Liver (tissue), 8 donors: ENCODE measurements at regions not wholly inside any gene's neighbourhood (a gene's known extent, or its start where the extent isn't known, plus 50 kb on each side); places are given as distances from the start of the nearest gene placed in this dataset.

ENCODE experiments used
- DNase-seq: peaks from one replicate; pipeline ENCODE4 v3.0.0-alpha.2; 2017; ENCODE audit warnings: low spot score
- H3K27ac ChIP-seq, 2 donors: one replicate each; pipeline ENCODE4 v1.7.0; 2013; ENCODE audit warnings: inconsistent platforms in 2 of 2, low read length in 2 of 2, control low read depth in 1 of 2, low read depth in 1 of 2, mild to moderate bottlenecking in 1 of 2
- H3K27me3 ChIP-seq, 4 donors: one replicate each; pipeline versions ENCODE4 v1.6.1 to v1.7.0; 2013; ENCODE audit warnings: low read length in 3 of 4, inconsistent platforms in 1 of 4, mild to moderate bottlenecking in 1 of 4, moderate library complexity in 1 of 4; ENCODE audit not compliant: control insufficient read depth in 4 of 4, insufficient read depth in 4 of 4
- H3K36me3 ChIP-seq, 4 donors: one replicate each; pipeline versions ENCODE4 v1.6.1 to v1.7.0; 2013; ENCODE audit warnings: low read length in 3 of 4, mild to moderate bottlenecking in 3 of 4, low read depth in 1 of 4, moderate library complexity in 1 of 4; ENCODE audit not compliant: control insufficient read depth in 4 of 4, insufficient read depth in 3 of 4
- H3K4me1 ChIP-seq, 4 donors: one replicate each; pipeline versions ENCODE4 v1.6.1 to v1.7.0; 2013; ENCODE audit warnings: low read length in 3 of 4, mild to moderate bottlenecking in 3 of 4, moderate library complexity in 1 of 4; ENCODE audit not compliant: control insufficient read depth in 4 of 4, insufficient read depth in 4 of 4
- H3K4me3 ChIP-seq, 3 donors: one replicate each; pipeline versions ENCODE4 v1.6.1 to v1.7.0; 2013; ENCODE audit warnings: low read length in 3 of 3, control low read depth in 1 of 3, low read depth in 1 of 3, mild to moderate bottlenecking in 1 of 3
- H3K9ac ChIP-seq, 2 donors: one replicate each; pipeline ENCODE4 v1.7.0; 2013; ENCODE audit warnings: low read length in 2 of 2, mild to moderate bottlenecking in 2 of 2, moderate library complexity in 2 of 2, control low read depth in 1 of 2, low read depth in 1 of 2
- H3K9me3 ChIP-seq, 4 donors: one replicate each; pipeline versions ENCODE4 v1.6.1 to v1.7.0; 2013; ENCODE audit warnings: low read length in 3 of 4; ENCODE audit not compliant: control insufficient read depth in 4 of 4
- ATF3 ChIP-seq: IDR thresholded peaks from 2 replicates; pipeline ENCODE4 v1.6.1; 2016; ENCODE audit warnings: antibody characterized with exemption
- CTCF ChIP-seq: fragments of 150-350 bp; IDR thresholded peaks from 2 replicates; pipeline ENCODE4 v1.5.1; 2017; ENCODE audit warnings: improper control_type of control experiment, low read depth, low read length; ENCODE audit not compliant: missing input control
- EGR1 ChIP-seq, 2 donors: IDR thresholded peaks; 2 replicates each; pipeline ENCODE4 v1.6.1; 2016 to 2018; ENCODE audit warnings: antibody characterized with exemption in 2 of 2, low read depth in 2 of 2
- FOXA1 ChIP-seq: IDR thresholded peaks from 2 replicates; pipeline ENCODE4 v1.6.1; 2016; ENCODE audit warnings: antibody characterized with exemption
- FOXA2 ChIP-seq: IDR thresholded peaks from 2 replicates; pipeline ENCODE4 v1.6.1; 2016; ENCODE audit warnings: antibody characterized with exemption
- HNF4A ChIP-seq, 2 donors: conservative IDR thresholded peaks; 2 replicates each; pipeline ENCODE4 v1.6.1; 2016; ENCODE audit warnings: antibody characterized with exemption in 2 of 2, mild to moderate bottlenecking in 2 of 2
- HNF4G ChIP-seq: IDR thresholded peaks from 2 replicates; pipeline ENCODE4 v1.6.1; 2016; ENCODE audit warnings: antibody characterized with exemption
- JUND ChIP-seq, 2 donors: IDR thresholded peaks; 2 replicates each; pipeline ENCODE4 v1.6.1; 2016; ENCODE audit warnings: antibody characterized with exemption in 2 of 2
- MAX ChIP-seq: IDR thresholded peaks from 2 replicates; pipeline ENCODE4 v1.6.1; 2016; ENCODE audit warnings: antibody characterized with exemption
- NR2F2 ChIP-seq: IDR thresholded peaks from 2 replicates; pipeline ENCODE4 v1.6.1; 2016; ENCODE audit warnings: antibody characterized with exemption
- RAD21 ChIP-seq, 2 donors: IDR thresholded peaks; 2 replicates each; pipeline ENCODE4 v1.6.1; 2016; ENCODE audit warnings: antibody characterized with exemption in 2 of 2, mild to moderate bottlenecking in 2 of 2
- RXRA ChIP-seq, 2 donors: IDR thresholded peaks; 2 replicates each; pipeline ENCODE4 v1.6.1; 2017 to 2018; ENCODE audit warnings: antibody characterized with exemption in 2 of 2, mild to moderate bottlenecking in 1 of 2
- SP1 ChIP-seq: IDR thresholded peaks from 2 replicates; pipeline ENCODE4 v1.6.1; 2018; ENCODE audit warnings: antibody characterized with exemption, mild to moderate bottlenecking
- YY1 ChIP-seq: IDR thresholded peaks from 2 replicates; pipeline ENCODE4 v1.6.1; 2016; ENCODE audit warnings: antibody characterized with exemption, mild to moderate bottlenecking
- WGBS: extraction: QIAGEN DNeasy Blood & Tissue Kit; methylation state at CpG from one replicate; pipeline ENCODE4 v1.1.7; 2013; 5-methylcytosine and 5-hydroxymethylcytosine counted together
- donor health status: healthy.
- donor health status: healthy.
- donor health status: healthy.
- donor health status: healthy.
- donor health status: healthy.

GRCh38 chr2:222040333-222040732 lies 258.5 kb downstream of the PAX3 start:
- Histone ChIP-seq H3K27me3 (no peaks in the 10 kb centered on the region), H3K9ac (no peak overlapping the region), H3K27ac (no peak overlapping the region), H3K36me3 (no peaks in the 10 kb centered on the region), H3K9me3 (no peaks in the 10 kb centered on the region), H3K4me1 (peaks cover 0 to 8% (median 1%) of the 10 kb centered on the region in 4 donors), H3K4me3 (no peak overlapping the region)
- no peak for DNase-seq
- 64% methylated on average over 2 of the region's 2 CpGs for WGBS
- no peak for TF ChIP-seq SP1
- no peak for TF ChIP-seq YY1

GRCh38 chr2:222039821-222040220 lies 259.0 kb downstream of the PAX3 start:
- Histone ChIP-seq H3K27me3 (no peaks in the 10 kb centered on the region), H3K9ac (no peak overlapping the region), H3K9me3 (no peaks in the 10 kb centered on the region), H3K27ac (no peak overlapping the region), H3K36me3 (no peaks in the 10 kb centered on the region), H3K4me3 (no peak overlapping the region), H3K4me1 (peaks cover 0 to 8% (median 1%) of the 10 kb centered on the region in 4 donors)
- WGBS = 42% methylated on average over 3 of the region's 3 CpGs
- TF ChIP-seq FOXA2 = no peak
- TF ChIP-seq HNF4A (conservative IDR thresholded peaks at IDR 0.05) = peak in 1 of 2 donors; percentile 31
- no peak for DNase-seq

- Histone ChIP-seq H3K27ac (no peak overlapping the region), H3K9ac (no peak overlapping the region), H3K27me3 (no peaks in the 10 kb centered on the region), H3K9me3 (no peaks in the 10 kb centered on the region), H3K4me3 (no peak overlapping the region), H3K36me3 (no peaks in the 10 kb centered on the region), H3K4me1 (peaks cover 0 to 8% (median 1%) of the 10 kb centered on the region in 4 donors)
- no peak for DNase-seq
- TF ChIP-seq SP1 (no peak), HNF4A (conservative IDR thresholded peaks at IDR 0.05) (no peak), EGR1 (IDR thresholded peaks at IDR 0.05; ENCODE audit: low read depth in 2 of 2) (no peak), FOXA2 (no peak), YY1 (no peak), FOXA1 (no peak), NR2F2 (no peak), ATF3 (no peak), HNF4G (no peak), RXRA (IDR thresholded peaks at IDR 0.05) (no peak), MAX (no peak), RAD21 (IDR thresholded peaks at IDR 0.05) (peak; percentile 20 to 25), JUND (IDR thresholded peaks at IDR 0.05) (no peak), CTCF (peak; percentile 19)
- 59% methylated on average over 4 of the region's 4 CpGs for WGBS
Measured at GRCh38 chr2:222038067-222038802, 260.6 kb downstream of the PAX3 start.
